Renal cortical epithelial cell (primary cell): ENCODE measurements at regions not wholly inside any gene's neighbourhood (a gene's known extent, or its start where the extent isn't known, plus 50 kb on each side); places are given as distances from the start of the nearest gene placed in this dataset.
A peak's percentile ranks its signal among the peaks of the same experiment; 100 is the strongest.

Experiments used
- DNase-seq: peaks from one replicate; pipeline ENCODE4 v3.0.0-alpha.2; 2011; ENCODE audit warnings: low read depth

- DNase-seq: no peak
Measured at GRCh38 chr20:40319741-40320516, 369.1 kb downstream of the MAFB start.

GRCh38 chr20:40319056-40319455 lies 370.0 kb downstream of the MAFB start:
- no peak for DNase-seq

GRCh38 chr20:40317156-40317790 lies 371.8 kb downstream of the MAFB start:
- peak; percentile 11 for DNase-seq

DNA sequence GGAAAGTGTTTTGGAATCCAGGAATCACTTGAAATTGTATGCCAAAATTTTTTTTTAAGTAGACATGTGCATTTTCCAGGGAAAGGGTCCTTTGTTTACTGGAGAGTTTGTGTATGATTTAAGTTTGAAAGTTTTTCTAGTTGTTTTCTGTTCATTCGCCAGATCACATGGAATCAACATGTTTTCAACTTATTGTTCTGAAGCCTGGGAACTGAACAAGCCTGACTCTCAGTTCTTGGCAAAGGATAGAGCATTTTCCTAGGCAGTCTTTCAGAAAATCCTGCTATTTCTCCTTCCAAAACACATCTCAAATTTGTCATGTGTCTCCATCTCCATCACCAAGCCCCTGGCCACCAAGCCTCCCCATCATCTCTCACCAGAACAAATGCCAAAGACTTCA lies 374.8 kb downstream of the MAFB start:
- DNase-seq: no peak

- no peak for DNase-seq
Measured at GRCh38 chr20:40313730-40314129, 375.3 kb downstream of the MAFB start.

DNA sequence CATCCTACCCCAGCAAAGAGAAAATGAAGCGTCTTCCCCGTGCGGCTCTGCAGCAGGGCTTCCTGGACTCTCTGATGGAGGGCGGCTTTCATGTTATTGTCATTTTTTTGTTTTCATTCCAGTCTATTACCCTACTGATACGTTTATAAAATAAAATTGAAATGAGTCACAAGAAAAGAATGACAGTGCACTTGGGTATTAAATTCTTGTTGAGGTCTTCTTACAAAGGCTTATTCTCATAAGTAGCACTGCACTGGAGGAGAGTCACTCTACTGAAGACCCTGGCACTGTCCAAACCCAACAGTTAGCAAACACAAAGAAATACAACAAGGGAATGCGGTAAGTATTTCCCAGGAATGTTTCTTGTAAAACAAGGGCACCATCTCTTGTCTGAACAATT lies 379.3 kb downstream of the MAFB start:
- DNase-seq: no peak

GRCh38 chr20:40307997-40308396 lies 381.0 kb downstream of the MAFB start:
- DNase-seq: no peak

GRCh38 chr20:40307268-40307667 lies 381.8 kb downstream of the MAFB start:
- no peak for DNase-seq

GRCh38 chr20:40305303-40305702 lies 383.7 kb downstream of the MAFB start:
- no peak for DNase-seq

GRCh38 chr20:40304119-40304613 lies 384.9 kb downstream of the MAFB start:
- no peak for DNase-seq

GRCh38 chr20:40294747-40295146 lies 394.3 kb downstream of the MAFB start:
- no peak for DNase-seq

DNA sequence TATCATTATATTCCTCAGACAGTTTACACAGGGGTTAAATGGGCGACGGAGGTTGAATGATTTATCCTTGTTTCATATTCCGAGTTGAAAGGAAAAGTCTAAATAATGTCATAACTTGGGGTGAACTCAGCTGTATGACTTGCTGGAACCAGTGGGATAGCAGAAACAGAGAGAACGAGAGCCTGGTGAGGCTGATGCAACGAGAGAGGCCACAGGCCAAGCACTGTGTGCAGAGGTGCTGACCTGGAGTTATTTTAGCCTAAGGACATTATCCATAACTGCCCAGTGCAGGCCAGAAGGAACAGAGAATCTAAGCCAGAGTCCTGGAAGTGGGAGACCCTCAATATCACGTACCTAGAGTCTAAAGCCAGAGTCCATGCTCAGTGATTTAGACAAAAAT lies 394.9 kb downstream of the MAFB start:
- DNase-seq: no peak

DNA sequence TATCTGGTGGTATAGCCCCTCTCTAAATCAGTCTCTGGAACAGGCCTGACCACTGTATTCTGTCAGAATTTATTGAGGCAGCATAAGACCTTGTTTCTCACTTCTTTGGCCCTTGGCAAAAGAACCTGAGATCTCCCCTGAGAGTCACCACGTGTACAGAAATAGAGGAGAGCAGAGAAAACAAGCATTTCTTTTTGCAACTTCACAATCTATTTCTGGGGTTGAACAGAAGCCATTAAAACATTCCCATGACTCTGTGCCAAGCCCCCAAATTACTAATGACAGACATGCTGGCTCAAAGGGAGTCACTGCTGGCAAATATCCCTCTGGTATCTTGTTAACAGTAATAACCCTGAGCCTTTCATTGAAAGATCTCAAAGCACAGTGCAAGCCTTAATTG lies 395.3 kb downstream of the MAFB start:
- no peak for DNase-seq

DNA sequence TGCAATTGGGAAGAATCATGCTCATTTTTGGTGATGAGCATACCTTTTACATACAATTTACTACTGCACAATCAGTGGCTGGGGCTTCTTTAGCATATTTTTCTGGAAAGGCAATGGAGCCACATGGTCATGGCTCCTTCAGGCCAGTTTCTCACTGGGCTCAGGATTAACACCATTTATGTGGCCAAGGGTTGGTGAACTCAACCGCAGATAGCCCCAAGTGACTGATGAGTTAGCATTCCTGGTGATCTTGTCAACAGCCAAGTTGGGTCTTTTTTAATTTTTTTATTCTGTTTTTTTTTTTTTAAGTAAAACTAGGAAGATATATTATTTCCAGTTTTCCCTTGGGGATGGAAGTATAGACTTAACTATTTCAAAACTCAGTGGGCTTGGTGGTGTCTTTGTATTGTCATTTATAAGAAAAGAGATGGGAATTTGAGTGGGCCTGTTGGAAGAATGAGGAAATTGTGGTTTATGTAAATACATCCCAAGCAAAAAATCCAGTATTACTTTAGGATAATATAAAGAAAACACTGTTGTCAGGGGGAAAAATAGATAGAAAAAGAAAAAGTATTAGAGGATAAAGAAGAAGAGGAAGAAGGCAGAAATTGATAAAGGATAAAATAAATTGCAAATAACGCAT lies 397.4 kb downstream of the MAFB start:
- no peak for DNase-seq

GRCh38 chr20:40287683-40288082 lies 401.4 kb downstream of the MAFB start:
- no peak for DNase-seq

DNA sequence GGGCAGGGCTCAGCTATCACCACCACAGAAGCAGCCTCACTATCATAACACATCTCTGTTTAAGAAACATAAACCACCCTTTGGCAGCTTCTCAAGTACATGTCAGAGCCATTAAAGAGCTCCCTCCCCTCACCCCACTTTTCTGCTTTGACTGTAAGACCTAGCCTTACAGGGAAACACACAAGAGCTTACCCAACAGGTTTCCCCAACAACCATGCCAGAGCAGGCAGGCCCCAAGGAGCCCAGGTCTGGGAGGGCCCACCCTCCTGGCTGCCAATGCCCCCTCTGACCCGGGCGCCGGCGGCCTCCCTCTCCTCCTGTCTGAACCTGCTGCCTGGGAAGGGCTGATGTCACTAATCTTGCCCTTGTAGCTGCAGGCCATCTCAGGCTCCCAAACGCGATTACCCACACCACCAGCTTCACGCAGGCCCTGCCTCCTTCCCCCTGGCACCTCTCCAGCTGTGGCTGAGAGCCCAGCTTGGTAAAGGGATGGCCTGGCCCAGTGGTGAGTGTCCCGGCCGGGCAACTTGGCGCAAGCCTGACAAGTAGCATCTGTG lies 402.0 kb downstream of the MAFB start:
- peak; percentile 49 for DNase-seq

DNA sequence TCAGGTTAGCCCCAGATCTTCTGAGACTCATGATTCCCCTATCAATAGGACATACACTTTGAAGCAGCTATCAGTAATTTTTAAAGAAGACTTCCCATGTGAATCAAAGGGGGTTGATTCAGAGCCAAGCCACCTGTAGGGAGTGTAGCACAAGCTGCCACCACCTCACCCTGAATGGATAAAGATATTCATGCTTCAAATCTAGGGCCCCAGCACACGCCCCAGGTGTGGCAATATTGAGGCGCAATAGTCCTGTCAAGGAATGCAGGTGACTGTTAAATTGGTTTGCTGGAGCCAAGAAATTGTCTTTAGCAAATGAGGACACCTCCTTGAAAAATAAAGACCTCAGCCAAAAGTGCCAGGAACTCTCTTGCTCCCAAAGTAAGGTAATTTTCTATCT lies 404.4 kb downstream of the MAFB start:
- DNase-seq: no peak

DNA sequence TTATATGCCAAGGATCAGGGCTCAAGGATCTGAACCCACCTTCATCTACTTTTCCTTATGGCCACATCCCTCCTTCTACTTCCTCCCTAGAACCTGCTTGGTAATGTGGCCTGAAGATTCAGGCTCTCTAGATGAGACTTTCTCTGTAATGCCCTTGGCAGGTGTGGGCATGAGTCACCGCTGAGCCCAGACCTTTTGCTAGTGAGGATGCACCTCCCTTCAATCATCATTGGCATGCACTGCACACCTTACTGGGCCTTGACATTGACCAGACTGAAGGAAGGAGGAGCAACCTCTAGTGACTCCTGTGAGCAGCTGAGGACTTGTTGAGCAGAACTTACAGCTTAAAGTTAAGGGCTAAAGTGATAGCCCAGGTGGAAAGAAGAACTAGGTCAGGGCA lies 405.3 kb downstream of the MAFB start:
- DNase-seq: no peak

DNA sequence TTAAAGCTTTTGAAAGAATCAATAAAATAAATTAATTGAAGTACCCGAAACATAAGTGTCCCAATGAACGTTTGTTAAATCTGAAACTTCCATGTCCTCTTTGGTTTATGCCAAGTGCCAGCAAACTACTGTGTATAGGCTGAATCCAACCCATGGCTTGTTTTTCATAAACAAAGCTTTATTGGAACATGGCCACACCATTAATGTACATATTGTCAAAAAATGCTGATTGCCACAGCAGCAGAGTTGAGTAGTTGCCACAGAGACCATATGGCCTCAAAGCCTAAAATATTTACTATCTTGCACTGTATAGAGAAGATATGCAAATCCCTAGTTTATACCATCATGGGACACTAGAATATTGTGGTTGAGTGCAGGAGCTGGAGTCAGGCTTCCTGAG lies 406.1 kb downstream of the MAFB start:
- DNase-seq: no peak

- DNase-seq: no peak
Measured at GRCh38 chr20:40282541-40282940, 406.5 kb downstream of the MAFB start.

- peak; percentile 28 for DNase-seq
Measured at GRCh38 chr20:40280616-40281015, 408.4 kb downstream of the MAFB start.

DNA sequence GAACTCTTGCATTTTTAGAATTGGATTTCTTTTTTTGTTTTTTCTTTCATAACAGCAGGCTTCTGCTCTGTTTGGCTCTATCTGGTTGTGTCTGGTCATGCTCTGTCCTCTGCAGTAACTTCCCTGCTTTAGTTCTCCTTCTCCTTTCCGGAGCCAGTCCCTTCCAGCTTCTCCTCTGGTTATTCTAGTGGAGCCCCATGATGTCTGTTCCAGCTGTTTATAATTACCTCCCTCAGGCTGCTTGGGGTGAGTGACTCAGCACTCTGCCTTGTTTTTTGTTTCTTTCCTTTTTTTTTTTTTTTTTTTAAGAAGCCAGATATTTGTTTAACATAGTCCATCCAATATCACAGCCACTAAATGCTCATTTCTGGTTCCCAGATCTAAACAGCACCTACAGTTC lies 409.6 kb downstream of the MAFB start:
- DNase-seq: peak; percentile 78

DNA sequence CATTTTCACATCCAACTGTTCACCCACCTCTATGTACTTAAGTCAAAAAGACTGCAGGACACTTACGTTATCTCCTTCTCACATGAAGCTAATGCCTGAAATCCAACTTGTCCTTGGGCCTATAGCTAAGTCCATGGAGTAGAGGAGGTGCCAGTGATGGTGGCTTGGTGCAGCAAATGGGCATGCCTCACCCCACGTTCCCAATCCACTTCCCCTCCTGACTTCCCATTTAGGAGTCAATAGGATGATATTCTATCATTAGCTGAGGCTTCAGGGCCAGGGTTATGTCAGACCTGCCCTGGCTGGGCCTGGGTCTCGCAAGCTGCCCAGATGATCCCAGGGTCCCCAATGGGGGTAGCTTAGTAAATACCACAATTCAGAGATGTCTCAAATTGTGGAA lies 410.4 kb downstream of the MAFB start:
- DNase-seq: no peak
